ENCODE measurements at regions not wholly inside any gene's neighbourhood (a gene's known extent, or its start where the extent isn't known, plus 50 kb on each side); places are given as distances from the start of the nearest gene placed in this dataset.

DNA sequence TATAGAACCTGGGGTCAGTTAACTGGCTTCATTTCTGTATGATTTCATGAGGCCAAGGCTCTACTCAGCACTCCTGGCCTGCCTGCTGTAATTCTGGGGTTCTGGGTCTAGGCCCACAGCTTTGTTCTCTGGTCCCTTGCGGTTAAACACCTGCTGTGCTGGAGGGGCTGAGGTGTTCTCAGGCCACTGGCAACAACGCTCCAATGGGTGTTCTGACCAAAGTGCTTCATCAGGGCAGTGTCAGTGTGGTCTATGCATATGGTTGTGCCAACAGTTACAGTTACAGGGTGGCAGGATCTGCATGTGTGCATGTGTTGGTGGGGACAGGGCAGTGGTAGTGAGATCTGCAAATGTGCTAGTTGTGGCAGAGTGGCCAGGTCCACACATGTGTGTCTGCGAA is 64.1 kb upstream of the GMNC start:
- TF ChIP-seq, protein P1, sequence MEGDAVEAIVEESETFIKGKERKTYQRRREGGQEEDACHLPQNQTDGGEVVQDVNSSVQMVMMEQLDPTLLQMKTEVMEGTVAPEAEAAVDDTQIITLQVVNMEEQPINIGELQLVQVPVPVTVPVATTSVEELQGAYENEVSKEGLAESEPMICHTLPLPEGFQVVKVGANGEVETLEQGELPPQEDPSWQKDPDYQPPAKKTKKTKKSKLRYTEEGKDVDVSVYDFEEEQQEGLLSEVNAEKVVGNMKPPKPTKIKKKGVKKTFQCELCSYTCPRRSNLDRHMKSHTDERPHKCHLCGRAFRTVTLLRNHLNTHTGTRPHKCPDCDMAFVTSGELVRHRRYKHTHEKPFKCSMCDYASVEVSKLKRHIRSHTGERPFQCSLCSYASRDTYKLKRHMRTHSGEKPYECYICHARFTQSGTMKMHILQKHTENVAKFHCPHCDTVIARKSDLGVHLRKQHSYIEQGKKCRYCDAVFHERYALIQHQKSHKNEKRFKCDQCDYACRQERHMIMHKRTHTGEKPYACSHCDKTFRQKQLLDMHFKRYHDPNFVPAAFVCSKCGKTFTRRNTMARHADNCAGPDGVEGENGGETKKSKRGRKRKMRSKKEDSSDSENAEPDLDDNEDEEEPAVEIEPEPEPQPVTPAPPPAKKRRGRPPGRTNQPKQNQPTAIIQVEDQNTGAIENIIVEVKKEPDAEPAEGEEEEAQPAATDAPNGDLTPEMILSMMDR (IDR thresholded peaks at IDR 0.05; ENCODE audit: poor library complexity, severe bottlenecking): no peak
- TF ChIP-seq, protein P2, sequence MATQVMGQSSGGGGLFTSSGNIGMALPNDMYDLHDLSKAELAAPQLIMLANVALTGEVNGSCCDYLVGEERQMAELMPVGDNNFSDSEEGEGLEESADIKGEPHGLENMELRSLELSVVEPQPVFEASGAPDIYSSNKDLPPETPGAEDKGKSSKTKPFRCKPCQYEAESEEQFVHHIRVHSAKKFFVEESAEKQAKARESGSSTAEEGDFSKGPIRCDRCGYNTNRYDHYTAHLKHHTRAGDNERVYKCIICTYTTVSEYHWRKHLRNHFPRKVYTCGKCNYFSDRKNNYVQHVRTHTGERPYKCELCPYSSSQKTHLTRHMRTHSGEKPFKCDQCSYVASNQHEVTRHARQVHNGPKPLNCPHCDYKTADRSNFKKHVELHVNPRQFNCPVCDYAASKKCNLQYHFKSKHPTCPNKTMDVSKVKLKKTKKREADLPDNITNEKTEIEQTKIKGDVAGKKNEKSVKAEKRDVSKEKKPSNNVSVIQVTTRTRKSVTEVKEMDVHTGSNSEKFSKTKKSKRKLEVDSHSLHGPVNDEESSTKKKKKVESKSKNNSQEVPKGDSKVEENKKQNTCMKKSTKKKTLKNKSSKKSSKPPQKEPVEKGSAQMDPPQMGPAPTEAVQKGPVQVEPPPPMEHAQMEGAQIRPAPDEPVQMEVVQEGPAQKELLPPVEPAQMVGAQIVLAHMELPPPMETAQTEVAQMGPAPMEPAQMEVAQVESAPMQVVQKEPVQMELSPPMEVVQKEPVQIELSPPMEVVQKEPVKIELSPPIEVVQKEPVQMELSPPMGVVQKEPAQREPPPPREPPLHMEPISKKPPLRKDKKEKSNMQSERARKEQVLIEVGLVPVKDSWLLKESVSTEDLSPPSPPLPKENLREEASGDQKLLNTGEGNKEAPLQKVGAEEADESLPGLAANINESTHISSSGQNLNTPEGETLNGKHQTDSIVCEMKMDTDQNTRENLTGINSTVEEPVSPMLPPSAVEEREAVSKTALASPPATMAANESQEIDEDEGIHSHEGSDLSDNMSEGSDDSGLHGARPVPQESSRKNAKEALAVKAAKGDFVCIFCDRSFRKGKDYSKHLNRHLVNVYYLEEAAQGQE (IDR thresholded peaks at IDR 0.05; ENCODE audit: borderline replicate concordance): no peak

All from neural cell (in vitro differentiated cells).